Ishikawa (cell line): ENCODE measurements at regions not wholly inside any gene's neighbourhood (a gene's known extent, or its start where the extent isn't known, plus 50 kb on each side); places are given as distances from the start of the nearest gene placed in this dataset.

Experiments used
- CEBPB ChIP-seq: IDR thresholded peaks from 2 replicates; pipeline ENCODE4 v1.6.1; 2012
- CREB1 ChIP-seq: IDR thresholded peaks from 2 replicates; pipeline ENCODE4 v1.6.1; 2012; ENCODE audit warnings: low read depth
- EGR1 ChIP-seq: IDR thresholded peaks from 2 replicates; pipeline ENCODE4 v1.6.1; 2012
- EP300 ChIP-seq: IDR thresholded peaks from 2 replicates; pipeline ENCODE4 v1.6.1; 2012; ENCODE audit warnings: borderline replicate concordance
- FOXM1 ChIP-seq: IDR thresholded peaks from 2 replicates; pipeline ENCODE4 v1.6.1; 2012; ENCODE audit warnings: low read depth, borderline replicate concordance
- NFIC ChIP-seq: IDR thresholded peaks from 2 replicates; pipeline ENCODE4 v1.6.1; 2012
- RAD21 ChIP-seq: IDR thresholded peaks from 2 replicates; pipeline ENCODE4 v1.6.1; 2012; ENCODE audit warnings: low read depth
- TAF1 ChIP-seq: IDR thresholded peaks from 2 replicates; pipeline ENCODE4 v1.6.1; 2012; ENCODE audit warnings: low read depth, mild to moderate bottlenecking
- TCF12 ChIP-seq: IDR thresholded peaks from 2 replicates; pipeline ENCODE4 v1.6.1; 2012; ENCODE audit warnings: low read depth
- TEAD4 ChIP-seq: IDR thresholded peaks from 2 replicates; pipeline ENCODE4 v1.6.1; 2012
- YY1 ChIP-seq: IDR thresholded peaks from 2 replicates; pipeline ENCODE4 v1.6.1; 2012; ENCODE audit warnings: low read depth
- ZBTB7A ChIP-seq: IDR thresholded peaks from 2 replicates; pipeline ENCODE4 v1.6.1; 2012; ENCODE audit warnings: low read depth
- TF ChIP-seq, protein P1 (sequence below): IDR thresholded peaks from 2 replicates; pipeline ENCODE4 v1.6.1; 2012; ENCODE audit warnings: low read depth, mild to moderate bottlenecking
- TF ChIP-seq, protein P2 (sequence below): IDR thresholded peaks from 2 replicates; pipeline ENCODE4 v1.6.1; 2012
- TF ChIP-seq, protein P3 (sequence below): IDR thresholded peaks from 2 replicates; pipeline ENCODE4 v1.6.1; 2012

DNA sequence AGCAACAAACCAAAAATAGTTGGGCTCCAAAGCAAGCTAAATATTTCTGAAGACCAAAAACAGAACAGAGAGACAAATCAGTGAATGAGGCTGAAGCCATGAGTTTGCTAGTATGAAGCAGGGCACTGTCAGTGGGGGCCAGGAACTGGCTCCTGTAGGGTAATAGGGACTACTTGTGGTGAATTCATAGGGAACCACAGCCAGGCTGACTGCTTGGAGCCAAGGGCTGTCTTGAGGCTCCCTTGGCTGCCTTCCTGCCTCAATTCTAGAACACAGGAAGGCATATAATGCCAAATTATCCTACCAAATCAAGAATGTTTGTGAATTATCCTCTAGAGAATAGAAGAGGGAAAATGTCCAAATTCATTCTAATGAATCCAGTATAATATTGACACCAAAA is 406.0 kb downstream of the CCDC85A start:
- TF ChIP-seq YY1: no peak
- no peak for TF ChIP-seq TEAD4
- TF ChIP-seq EGR1: no peak

DNA sequence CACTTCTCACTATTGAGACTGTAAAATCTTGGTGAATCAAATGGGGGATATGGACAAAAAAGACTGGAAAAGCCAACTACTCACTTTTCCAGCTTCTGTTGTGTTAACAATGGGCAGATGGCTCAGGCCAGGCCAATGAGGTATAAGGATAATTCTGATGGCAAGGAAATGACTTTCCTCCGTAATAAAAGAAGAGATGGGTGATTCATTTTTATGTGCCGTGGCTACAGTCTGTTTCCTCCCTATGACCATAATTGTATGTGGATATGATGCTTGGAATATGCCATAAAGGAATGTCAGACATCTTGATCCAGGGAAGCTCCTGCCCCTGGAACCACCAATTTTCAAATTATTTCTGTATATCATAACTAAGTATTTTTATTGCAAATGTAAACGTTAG is 406.8 kb downstream of the CCDC85A start:
- no peak for TF ChIP-seq RAD21
- no peak for TF ChIP-seq TEAD4
- no peak for TF ChIP-seq NFIC
- no peak for TF ChIP-seq EP300
- no peak for TF ChIP-seq ZBTB7A
- TF ChIP-seq CREB1: no peak
- no peak for TF ChIP-seq TAF1

DNA sequence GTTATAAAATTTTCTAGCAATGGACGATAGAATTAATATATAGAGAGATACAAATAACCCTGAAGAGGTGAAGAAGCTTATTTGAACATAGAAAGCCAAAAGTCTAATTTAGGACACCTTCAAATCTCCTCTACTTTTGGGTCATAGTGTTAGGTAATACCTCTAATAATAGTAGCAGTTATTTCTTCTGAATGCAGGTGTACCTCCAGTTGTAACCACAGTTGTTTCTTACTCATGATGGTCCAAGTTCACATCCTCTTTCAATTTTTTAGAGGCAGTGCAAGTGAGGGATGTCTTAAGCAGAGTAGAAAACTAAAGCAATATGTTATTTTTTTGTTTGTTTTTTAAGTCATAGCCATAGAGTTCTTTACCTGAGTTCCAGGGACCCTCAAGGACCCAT is 429.5 kb downstream of the CCDC85A start:
- TF ChIP-seq, protein P1, sequence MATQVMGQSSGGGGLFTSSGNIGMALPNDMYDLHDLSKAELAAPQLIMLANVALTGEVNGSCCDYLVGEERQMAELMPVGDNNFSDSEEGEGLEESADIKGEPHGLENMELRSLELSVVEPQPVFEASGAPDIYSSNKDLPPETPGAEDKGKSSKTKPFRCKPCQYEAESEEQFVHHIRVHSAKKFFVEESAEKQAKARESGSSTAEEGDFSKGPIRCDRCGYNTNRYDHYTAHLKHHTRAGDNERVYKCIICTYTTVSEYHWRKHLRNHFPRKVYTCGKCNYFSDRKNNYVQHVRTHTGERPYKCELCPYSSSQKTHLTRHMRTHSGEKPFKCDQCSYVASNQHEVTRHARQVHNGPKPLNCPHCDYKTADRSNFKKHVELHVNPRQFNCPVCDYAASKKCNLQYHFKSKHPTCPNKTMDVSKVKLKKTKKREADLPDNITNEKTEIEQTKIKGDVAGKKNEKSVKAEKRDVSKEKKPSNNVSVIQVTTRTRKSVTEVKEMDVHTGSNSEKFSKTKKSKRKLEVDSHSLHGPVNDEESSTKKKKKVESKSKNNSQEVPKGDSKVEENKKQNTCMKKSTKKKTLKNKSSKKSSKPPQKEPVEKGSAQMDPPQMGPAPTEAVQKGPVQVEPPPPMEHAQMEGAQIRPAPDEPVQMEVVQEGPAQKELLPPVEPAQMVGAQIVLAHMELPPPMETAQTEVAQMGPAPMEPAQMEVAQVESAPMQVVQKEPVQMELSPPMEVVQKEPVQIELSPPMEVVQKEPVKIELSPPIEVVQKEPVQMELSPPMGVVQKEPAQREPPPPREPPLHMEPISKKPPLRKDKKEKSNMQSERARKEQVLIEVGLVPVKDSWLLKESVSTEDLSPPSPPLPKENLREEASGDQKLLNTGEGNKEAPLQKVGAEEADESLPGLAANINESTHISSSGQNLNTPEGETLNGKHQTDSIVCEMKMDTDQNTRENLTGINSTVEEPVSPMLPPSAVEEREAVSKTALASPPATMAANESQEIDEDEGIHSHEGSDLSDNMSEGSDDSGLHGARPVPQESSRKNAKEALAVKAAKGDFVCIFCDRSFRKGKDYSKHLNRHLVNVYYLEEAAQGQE: no peak
- TF ChIP-seq NFIC (no peak), CEBPB (no peak), FOXM1 (no peak), TCF12 (no peak), CREB1 (no peak), RAD21 (no peak), ZBTB7A (no peak), TAF1 (no peak), EP300 (no peak)
- TF ChIP-seq, protein P2, sequence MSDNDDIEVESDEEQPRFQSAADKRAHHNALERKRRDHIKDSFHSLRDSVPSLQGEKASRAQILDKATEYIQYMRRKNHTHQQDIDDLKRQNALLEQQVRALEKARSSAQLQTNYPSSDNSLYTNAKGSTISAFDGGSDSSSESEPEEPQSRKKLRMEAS: no peak
- TF ChIP-seq, protein P3, sequence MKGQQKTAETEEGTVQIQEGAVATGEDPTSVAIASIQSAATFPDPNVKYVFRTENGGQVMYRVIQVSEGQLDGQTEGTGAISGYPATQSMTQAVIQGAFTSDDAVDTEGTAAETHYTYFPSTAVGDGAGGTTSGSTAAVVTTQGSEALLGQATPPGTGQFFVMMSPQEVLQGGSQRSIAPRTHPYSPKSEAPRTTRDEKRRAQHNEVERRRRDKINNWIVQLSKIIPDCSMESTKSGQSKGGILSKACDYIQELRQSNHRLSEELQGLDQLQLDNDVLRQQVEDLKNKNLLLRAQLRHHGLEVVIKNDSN: no peak

DNA sequence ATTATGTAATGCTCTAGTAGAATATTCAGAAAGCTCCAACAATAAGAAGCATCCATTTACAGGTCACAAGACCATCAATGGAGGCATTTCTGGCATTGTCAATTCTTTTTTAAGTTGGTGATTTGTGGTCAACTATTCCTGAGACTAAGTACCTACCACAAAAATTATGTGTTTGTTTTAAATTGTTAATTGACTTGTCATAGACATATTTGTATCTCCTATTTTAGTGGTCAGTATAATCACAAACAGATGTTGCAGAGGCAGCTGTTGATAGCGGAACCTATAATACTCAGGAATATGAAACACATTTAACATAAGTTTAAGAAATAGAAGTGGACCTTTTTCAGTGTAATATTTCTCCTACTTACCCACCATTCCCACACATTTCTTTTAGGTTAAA is 430.1 kb downstream of the CCDC85A start:
- TF ChIP-seq CREB1 (no peak), RAD21 (no peak), ZBTB7A (no peak), EGR1 (no peak), TEAD4 (no peak), TCF12 (no peak), NFIC (no peak), YY1 (no peak), CEBPB (no peak)
- TF ChIP-seq, protein P2: no peak
- TF ChIP-seq, protein P3: no peak
- TF ChIP-seq, protein P1: no peak

DNA sequence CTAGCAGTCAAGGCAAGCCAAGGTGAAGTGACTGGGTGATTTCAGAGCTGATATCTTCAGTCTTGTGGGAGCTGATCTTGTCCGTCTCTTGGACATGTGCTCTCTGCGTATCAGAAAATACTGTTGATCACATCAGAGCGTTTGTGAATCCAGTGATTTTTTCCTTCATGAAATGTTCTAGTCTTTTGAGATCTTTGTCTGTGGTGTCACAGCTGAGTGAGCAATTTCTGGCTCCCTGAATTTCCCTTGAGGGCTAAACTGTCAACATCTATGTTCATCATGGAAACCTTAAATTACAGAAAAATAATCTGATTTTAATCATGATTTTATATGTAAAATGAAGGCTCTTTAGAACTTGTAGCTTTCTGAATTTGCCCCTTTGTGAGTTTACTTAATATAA is 432.0 kb downstream of the CCDC85A start:
- TF ChIP-seq TCF12: no peak
- TF ChIP-seq, protein P3: no peak
- TF ChIP-seq, protein P2: no peak
- no peak for TF ChIP-seq FOXM1
- no peak for TF ChIP-seq TEAD4
- TF ChIP-seq CEBPB: no peak
- no peak for TF ChIP-seq TAF1
- TF ChIP-seq, protein P1: no peak
- TF ChIP-seq EGR1: no peak
- no peak for TF ChIP-seq YY1
- TF ChIP-seq CREB1: no peak
- TF ChIP-seq ZBTB7A: no peak
- no peak for TF ChIP-seq RAD21
